ENCODE measurements at regions not wholly inside any gene's neighbourhood (a gene's known extent, or its start where the extent isn't known, plus 50 kb on each side); places are given as distances from the start of the nearest gene placed in this dataset.

GRCh38 chr13:97559030-97559429 is 125.1 kb downstream of the RAP2A start:
- TF ChIP-seq CTCF (IDR thresholded peaks at IDR 0.05) (no peak), RCOR1 (IDR thresholded peaks at IDR 0.05; ENCODE audit: low read length) (no peak), TCF12 (IDR thresholded peaks at IDR 0.05) (no peak), FOXM1 (IDR thresholded peaks at IDR 0.05; ENCODE audit: low read depth) (no peak), ELF1 (IDR thresholded peaks at IDR 0.05) (no peak)
